BLaER1 treated with 17β-estradiol and CSF1 and Interleukin-3, amounts not matched to agents 10 nM and 100 nM (cell line): ENCODE measurements at regions not wholly inside any gene's neighbourhood (a gene's known extent, or its start where the extent isn't known, plus 50 kb on each side); places are given as distances from the start of the nearest gene placed in this dataset.

Source experiments
- H3K27ac ChIP-seq, 11 experiments: shearing (Covaris generic); formaldehyde crosslinking; 2 replicates each; pipeline ENCODE4 v1.8.1; 2022
- H3K27me3 ChIP-seq, 11 experiments: shearing (Covaris generic); formaldehyde crosslinking; 2 replicates each; pipeline ENCODE4 v1.8.1; 2022
- H3K36me3 ChIP-seq, 11 experiments: shearing (Covaris generic); formaldehyde crosslinking; 2 replicates each; pipeline ENCODE4 v1.8.1; 2022
- H3K4me1 ChIP-seq, 10 experiments: shearing (Covaris generic); formaldehyde crosslinking; 2 replicates each; pipeline ENCODE4 v1.8.1; 2022
- H3K4me2 ChIP-seq, 11 experiments: shearing (Covaris generic); formaldehyde crosslinking; 2 replicates each; pipeline ENCODE4 v1.8.1; 2022
- H3K4me3 ChIP-seq, 10 experiments: shearing (Covaris generic); formaldehyde crosslinking; 2 replicates each; pipeline ENCODE4 v1.8.1; 2022
- H3K9ac ChIP-seq, 11 experiments: shearing (Covaris generic); formaldehyde crosslinking; 2 replicates each; pipeline ENCODE4 v1.8.1; 2022
- H3K9me3 ChIP-seq, 11 experiments: shearing (Covaris generic); formaldehyde crosslinking; replicated peaks in 1 of 11; 2 replicates each; pipeline ENCODE4 v1.8.1; 2022
- H4K20me1 ChIP-seq, 11 experiments: shearing (Covaris generic); formaldehyde crosslinking; 2 replicates each; pipeline ENCODE4 v1.8.1; 2022
- Cebpa-rat ChIP-seq, 11 experiments: shearing (Covaris generic); IDR thresholded peaks; 2 replicates each; pipeline ENCODE4 v1.8.1; 2022

GRCh38 chr4:173919196-173919595 is 364.3 kb downstream of the FBXO8 start:
- Histone ChIP-seq H3K4me3 (no peak overlapping the region), H4K20me1 (no peaks in the 10 kb centered on the region), H3K27me3 (no peaks in the 10 kb centered on the region), H3K36me3 (no peaks in the 10 kb centered on the region), H3K9me3 (no peaks in the 10 kb centered on the region; a peak in 1 of 22 replicates), H3K9ac (no peak overlapping the region), H3K4me1 (peaks cover 0 to 2% (median under 1%) of the 10 kb centered on the region in 10 experiments; a peak in 10 of 20 replicates), H3K4me2 (no peak overlapping the region), H3K27ac (no peak overlapping the region)
- no peak for TF ChIP-seq Cebpa-rat (IDR thresholded peaks at IDR 0.05)

GRCh38 chr4:173917255-173917960 is 366.1 kb downstream of the FBXO8 start:
- TF ChIP-seq Cebpa-rat (IDR thresholded peaks at IDR 0.05) = no peak
- no peak overlapping the region for H3K27ac ChIP-seq
- no peaks in the 10 kb centered on the region; a peak in 1 of 22 replicates for H3K9me3 ChIP-seq
- peaks cover 0 to under 1% (median 0%) of the 10 kb centered on the region in 10 experiments; a peak in 1 of 20 replicates for H3K4me1 ChIP-seq
- H3K36me3 ChIP-seq = no peaks in the 10 kb centered on the region
- no peak overlapping the region for H3K4me3 ChIP-seq
- H3K27me3 ChIP-seq = no peaks in the 10 kb centered on the region
- H3K9ac ChIP-seq = no peak overlapping the region
- no peak overlapping the region for H3K4me2 ChIP-seq
- H4K20me1 ChIP-seq = no peaks in the 10 kb centered on the region

GRCh38 chr4:173913496-173913895 is 370.0 kb downstream of the FBXO8 start:
- no peak overlapping the region for H3K4me3 ChIP-seq
- H4K20me1 ChIP-seq = no peaks in the 10 kb centered on the region
- peaks cover 0 to 39% (median 12%) of the 10 kb centered on the region in 10 experiments; a peak in 11 of 20 replicates for H3K4me1 ChIP-seq
- no peaks in the 10 kb centered on the region for H3K27me3 ChIP-seq
- no peak overlapping the region for H3K4me2 ChIP-seq
- no peak overlapping the region for H3K9ac ChIP-seq
- H3K9me3 ChIP-seq = no peaks in the 10 kb centered on the region; a peak in 1 of 22 replicates
- no peaks in the 10 kb centered on the region for H3K36me3 ChIP-seq
- no peak for TF ChIP-seq Cebpa-rat (IDR thresholded peaks at IDR 0.05)
- H3K27ac ChIP-seq = no peak overlapping the region

GRCh38 chr4:173912384-173912783 is 371.1 kb downstream of the FBXO8 start:
- Histone ChIP-seq H3K4me3 (no peak overlapping the region), H4K20me1 (no peaks in the 10 kb centered on the region), H3K27me3 (no peaks in the 10 kb centered on the region), H3K27ac (no peak overlapping the region), H3K4me1 (peaks cover 0 to 49% (median 12%) of the 10 kb centered on the region in 10 experiments; a peak in 11 of 20 replicates), H3K36me3 (no peaks in the 10 kb centered on the region), H3K9me3 (no peaks in the 10 kb centered on the region; a peak in 1 of 22 replicates), H3K9ac (no peak overlapping the region), H3K4me2 (0 out of 22 replicates have a peak overlapping the region, but pooled peaks of 2 of the 11 experiments have one; percentile 16 to 71)
- TF ChIP-seq Cebpa-rat (IDR thresholded peaks at IDR 0.05) = no peak

- Histone ChIP-seq H3K4me3 (no peak overlapping the region), H3K4me2 (peak overlapping the region in 6 of 11 experiments; percentile 23 to 71 (median 58); a peak in 8 of 22 replicates), H3K36me3 (no peaks in the 10 kb centered on the region), H3K4me1 (peaks cover 0 to 50% (median 12%) of the 10 kb centered on the region in 10 experiments; a peak in 11 of 20 replicates), H3K9ac (no peak overlapping the region), H3K27me3 (no peaks in the 10 kb centered on the region), H3K9me3 (no peaks in the 10 kb centered on the region; a peak in 1 of 22 replicates), H3K27ac (peak overlapping the region in 3 of 11 experiments; percentile 16 to 42 (median 41); a peak in 3 of 22 replicates), H4K20me1 (no peaks in the 10 kb centered on the region)
- TF ChIP-seq Cebpa-rat (IDR thresholded peaks at IDR 0.05) = peak in 2 of 11 experiments; percentile 11 to 13; a peak in 1 of 22 replicates
Measured at GRCh38 chr4:173910891-173911290, 372.6 kb downstream of the FBXO8 start.

GRCh38 chr4:173909294-173909693 is 374.2 kb downstream of the FBXO8 start:
- H3K9ac ChIP-seq = no peak overlapping the region
- no peaks in the 10 kb centered on the region for H3K9me3 ChIP-seq
- peaks cover 0 to 50% (median 12%) of the 10 kb centered on the region in 10 experiments; a peak in 11 of 20 replicates for H3K4me1 ChIP-seq
- H3K36me3 ChIP-seq = no peaks in the 10 kb centered on the region
- H3K27me3 ChIP-seq = no peaks in the 10 kb centered on the region
- H3K4me3 ChIP-seq = no peak overlapping the region
- no peaks in the 10 kb centered on the region for H4K20me1 ChIP-seq
- H3K4me2 ChIP-seq = peak overlapping the region in 5 of 11 experiments; percentile 40 to 75 (median 67); a peak in 10 of 22 replicates
- H3K27ac ChIP-seq = peak overlapping the region in 4 of 11 experiments; percentile 33 to 65 (median 40); a peak in 6 of 22 replicates
- TF ChIP-seq Cebpa-rat (IDR thresholded peaks at IDR 0.05) = no peak

GRCh38 chr4:173899813-173900212 is 369.8 kb upstream of the HAND2 start:
- no peaks in the 10 kb centered on the region for H4K20me1 ChIP-seq
- H3K27me3 ChIP-seq = no peaks in the 10 kb centered on the region
- H3K9ac ChIP-seq = no peak overlapping the region
- H3K27ac ChIP-seq = no peak overlapping the region
- no peaks in the 10 kb centered on the region for H3K36me3 ChIP-seq
- no peaks in the 10 kb centered on the region for H3K9me3 ChIP-seq
- no peak overlapping the region for H3K4me2 ChIP-seq
- no peak for TF ChIP-seq Cebpa-rat (IDR thresholded peaks at IDR 0.05)
- no peak overlapping the region for H3K4me3 ChIP-seq
- H3K4me1 ChIP-seq = 0 out of 20 replicates have a peak, but pooled peaks cover 0 to 6% (median 0%) of the 10 kb centered on the region in 10 experiments

- Histone ChIP-seq H3K4me1 (no peaks in the 10 kb centered on the region), H3K9ac (no peak overlapping the region), H3K9me3 (peaks cover 0 to 31% (median 9%) of the 10 kb centered on the region in 11 experiments; a peak in 11 of 22 replicates), H3K4me3 (no peak overlapping the region), H3K27ac (no peak overlapping the region), H3K36me3 (no peaks in the 10 kb centered on the region), H3K4me2 (no peak overlapping the region), H4K20me1 (no peaks in the 10 kb centered on the region), H3K27me3 (no peaks in the 10 kb centered on the region)
- TF ChIP-seq Cebpa-rat (IDR thresholded peaks at IDR 0.05) = no peak
Measured at GRCh38 chr4:173891072-173891471, 361.0 kb upstream of the HAND2 start.

GRCh38 chr4:173883821-173884220 is 353.8 kb upstream of the HAND2 start:
- no peaks in the 10 kb centered on the region for H3K27me3 ChIP-seq
- no peaks in the 10 kb centered on the region for H3K4me1 ChIP-seq
- H4K20me1 ChIP-seq = no peaks in the 10 kb centered on the region
- no peak overlapping the region for H3K27ac ChIP-seq
- no peak overlapping the region for H3K9ac ChIP-seq
- no peak overlapping the region for H3K4me3 ChIP-seq
- H3K9me3 ChIP-seq = peaks cover 0 to 32% (median 7%) of the 10 kb centered on the region in 11 experiments; a peak in 12 of 22 replicates
- no peak overlapping the region for H3K4me2 ChIP-seq
- TF ChIP-seq Cebpa-rat (IDR thresholded peaks at IDR 0.05) = no peak
- no peaks in the 10 kb centered on the region for H3K36me3 ChIP-seq
